EL (cell line): ENCODE measurements at regions not wholly inside any gene's neighbourhood (a gene's known extent, or its start where the extent isn't known, plus 50 kb on each side); places are given as distances from the start of the nearest gene placed in this dataset.

Experiments used
- DNase-seq: peaks from one replicate; pipeline ENCODE4 v3.0.0-alpha.2; 2016

DNA sequence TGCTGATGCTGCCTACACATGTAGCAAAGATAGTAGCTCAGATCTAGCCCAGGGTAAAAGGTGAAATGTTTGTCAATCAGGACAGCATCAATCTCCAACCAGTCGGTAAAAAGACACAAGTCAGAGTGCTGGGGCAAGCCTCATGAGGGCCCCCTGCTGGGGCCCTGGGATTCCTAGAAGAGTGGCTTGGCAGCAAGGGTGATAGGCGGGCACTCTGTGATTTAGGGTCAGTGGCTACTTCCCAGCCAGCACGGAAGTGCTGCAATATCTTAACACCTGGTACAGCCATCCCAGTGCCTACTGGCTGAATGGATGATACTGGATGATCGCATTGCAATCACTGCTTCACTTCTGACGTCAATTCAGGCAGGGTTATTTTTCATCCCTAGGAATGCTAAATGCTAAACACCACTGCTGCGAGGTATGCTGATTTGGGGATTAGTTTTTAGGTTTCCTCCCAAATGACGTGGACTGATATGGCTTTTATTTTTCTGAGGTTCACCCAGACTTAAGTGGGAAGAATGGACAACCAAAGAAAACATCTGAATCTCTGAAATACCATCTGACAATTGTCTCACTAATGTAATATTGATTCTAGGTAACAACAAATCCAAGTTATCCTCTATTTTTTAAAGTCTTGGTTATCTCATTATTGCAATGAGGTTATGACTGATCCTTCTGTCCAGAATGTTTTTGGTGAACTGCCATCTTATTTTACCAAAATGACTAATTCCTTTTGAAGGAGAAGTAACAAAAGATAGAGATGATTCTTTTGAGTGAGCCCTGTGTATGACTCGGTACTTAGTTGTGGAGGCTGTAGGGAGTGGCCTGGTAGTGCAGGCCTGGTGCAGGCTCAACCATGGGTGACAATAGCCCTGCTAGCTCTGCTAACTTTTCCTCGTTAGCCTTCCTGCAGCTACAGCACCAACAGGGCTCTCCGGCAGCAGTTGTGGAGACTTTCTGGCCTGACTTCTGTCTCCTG is 432.5 kb downstream of the FGF9 start:
- DNase-seq: no peak

DNA sequence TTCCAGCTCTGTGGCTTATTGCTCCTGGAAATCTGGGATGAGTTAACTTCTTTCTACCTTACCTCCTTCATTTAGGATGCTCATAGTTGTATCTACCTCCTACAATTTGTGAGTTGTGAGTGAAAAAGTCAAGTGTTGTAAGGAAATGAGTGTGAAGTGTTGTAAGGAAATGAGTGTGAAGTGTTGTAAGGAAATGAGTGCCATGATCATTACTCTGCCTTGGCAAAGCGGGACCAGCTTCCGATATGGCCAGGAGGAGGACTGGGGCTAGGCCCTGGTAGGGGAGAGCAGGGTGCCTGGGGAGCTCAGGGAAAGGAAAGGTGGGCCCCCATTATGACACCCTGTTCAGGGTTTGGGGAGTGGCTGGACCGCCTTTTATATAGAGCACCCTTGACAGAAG is 435.2 kb downstream of the FGF9 start:
- DNase-seq: no peak

DNA sequence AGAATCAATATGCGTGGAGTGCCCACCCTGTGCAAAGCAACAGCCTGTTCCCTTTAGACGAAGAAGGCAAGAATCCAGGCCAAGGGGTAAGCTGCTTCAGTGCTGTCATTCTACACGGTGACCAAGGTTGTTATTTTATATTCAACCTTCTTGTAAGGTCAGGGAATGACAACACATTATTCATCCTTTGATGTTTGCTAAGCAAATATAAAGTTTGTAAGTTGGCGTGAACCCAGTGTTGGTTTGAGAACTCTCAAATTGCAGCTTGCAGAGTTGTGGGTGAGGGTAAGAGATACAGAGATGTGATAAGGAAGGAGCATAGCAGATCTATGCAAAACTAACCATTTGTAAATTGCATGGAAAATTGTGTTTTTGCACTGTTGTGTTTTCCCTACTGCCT is 436.7 kb downstream of the FGF9 start:
- no peak for DNase-seq

DNA sequence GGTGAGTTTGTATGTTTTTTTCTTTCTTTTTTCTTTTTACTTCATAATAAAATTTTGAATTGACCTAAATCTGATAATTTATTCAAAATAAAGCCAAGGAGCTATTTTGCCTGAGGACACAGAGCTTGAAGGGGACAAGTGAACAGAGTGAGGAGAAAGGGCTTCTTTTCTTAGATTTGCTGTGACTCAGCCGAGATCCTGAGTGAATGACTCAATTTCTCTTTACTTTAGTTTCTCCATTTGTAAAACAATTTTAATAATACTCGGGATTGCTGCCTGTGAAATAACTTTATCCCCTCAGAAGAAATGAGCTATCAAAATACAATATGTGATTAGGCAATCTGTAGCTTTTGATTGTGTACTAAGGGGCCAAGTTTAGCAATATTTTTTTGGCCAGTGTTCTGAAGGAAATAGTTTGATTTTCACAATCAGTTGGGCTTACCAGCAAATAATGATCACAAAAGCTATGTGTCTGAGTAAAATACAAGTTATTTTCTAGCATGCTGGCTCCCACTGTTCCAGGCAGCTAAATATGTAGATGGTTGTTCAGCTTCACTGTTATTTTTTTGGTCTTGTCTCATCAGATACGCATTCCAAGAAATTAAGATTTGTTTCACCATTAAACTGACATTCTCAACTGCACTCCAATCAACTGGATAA is 437.5 kb downstream of the FGF9 start:
- DNase-seq: no peak

DNA sequence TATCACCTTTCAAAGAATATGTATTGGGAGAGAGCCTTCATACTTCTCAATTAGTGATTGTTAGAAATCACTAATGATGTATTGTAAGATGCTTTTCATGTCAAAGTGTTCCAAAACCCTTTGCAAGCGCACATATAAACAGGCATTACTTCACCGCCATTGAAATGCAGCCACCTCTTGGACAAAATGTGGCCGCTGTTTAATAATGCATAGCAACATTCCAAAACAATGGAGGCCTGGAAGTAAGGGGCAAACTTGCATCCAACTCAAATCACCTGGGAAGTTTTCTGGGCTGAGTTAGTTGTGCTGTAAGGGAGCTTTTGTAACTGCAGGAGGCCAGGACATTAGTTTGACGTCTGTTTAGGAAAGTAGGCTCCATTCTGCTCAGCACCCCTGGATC is 438.1 kb downstream of the FGF9 start:
- DNase-seq: no peak

DNA sequence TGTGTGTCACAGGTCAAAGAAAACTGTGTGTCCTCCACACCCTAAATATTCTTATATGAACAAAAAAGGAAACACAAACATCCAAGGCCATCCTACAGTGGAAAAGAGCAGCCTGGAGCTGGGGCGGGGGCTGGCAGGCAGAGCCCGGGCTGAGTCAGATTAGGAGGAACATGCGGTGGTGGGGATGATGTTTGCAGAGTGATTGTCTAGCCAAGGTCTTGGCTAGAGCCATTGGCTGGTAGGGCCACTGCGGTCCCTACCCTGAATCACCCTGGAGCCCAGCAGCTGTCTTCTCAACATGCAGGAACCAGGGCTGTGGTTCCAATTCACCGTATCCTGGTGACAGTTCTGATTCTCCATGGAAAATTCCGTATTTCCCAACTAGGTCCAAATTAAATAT is 439.5 kb downstream of the FGF9 start:
- no peak for DNase-seq

DNA sequence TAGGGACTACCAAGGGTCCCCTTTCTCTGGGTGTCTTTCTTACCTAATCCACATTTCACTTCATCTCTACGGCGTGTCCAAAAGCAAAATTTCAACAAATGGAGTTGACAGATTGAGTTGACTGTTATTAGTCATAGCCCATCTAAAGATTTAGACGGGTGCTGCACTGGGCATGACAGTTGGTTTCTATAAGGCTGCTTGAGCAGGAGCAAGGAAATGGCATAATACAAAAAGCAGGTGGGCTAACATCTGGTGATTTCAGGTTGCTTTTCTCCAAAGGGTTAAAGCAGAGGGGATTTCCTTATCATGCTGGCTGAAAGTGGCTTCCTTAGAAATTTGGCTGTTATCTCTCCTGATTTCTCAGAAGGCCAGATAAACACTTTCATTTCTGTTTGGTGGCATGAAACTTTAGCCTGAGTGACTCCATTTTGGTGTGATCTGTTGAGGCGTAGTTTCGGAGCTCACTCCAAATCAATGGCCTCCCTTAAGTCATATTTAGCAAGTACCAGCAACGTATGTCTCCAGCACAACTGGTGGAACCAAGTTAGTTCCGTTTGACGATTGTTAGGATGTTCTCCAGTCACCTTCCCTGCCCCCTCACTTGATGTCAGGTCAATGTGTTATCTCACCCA is 440.4 kb downstream of the FGF9 start:
- DNase-seq: no peak

DNA sequence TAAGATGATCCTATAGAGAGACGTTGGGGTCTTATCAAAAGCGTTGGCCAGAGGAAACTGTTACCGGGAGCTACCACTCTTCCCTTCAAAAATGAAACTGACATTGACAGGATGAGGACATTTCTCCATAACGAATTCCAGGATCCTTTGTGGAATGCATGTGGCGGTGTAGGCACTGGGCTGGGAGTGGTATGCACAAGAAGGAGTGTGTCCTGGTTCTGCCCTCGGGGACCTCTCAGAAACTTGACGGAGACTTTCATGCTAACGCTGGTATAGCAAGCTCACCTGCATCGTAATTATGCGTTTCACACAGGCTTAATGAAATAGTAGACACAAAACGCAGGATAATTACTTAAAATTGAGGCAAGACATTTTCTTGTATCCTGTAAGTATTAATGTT is 441.1 kb downstream of the FGF9 start:
- DNase-seq: no peak

DNA sequence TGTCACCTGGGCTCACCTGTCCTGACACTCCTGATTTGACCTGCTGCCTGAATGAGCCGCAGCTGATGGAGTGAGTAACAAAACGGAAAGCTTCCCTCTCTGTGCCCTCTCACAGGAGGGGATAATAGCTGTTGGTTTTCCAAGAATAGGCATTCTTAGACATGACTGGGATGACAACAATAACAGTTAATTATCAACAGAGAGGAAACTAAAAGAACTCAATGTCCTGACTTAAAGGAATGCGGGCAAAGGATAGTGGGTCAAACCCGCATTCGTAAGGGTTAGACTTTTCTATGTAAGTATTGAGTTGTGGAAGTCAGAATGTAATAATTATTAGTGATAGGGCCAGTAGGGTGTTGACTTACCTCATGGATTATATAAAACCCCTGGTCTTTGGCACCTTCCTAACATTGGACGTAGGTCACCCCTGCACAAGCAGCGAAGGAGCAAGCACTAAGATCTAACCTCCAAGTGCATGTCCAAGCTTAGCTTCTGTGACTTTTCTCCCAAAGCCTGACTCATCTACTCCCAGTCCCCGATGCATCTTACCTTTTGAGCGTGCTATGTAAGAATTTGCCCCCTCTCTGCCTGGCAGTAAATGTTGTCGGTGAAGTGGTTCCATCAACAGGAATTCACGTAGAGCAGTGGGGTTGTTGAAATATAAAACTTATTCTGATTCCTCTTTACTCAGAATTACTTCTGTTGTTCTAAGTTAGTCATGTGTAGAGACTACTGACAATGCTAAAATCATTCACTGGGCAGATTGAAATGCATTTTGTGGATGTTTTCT is 442.3 kb downstream of the FGF9 start:
- DNase-seq: no peak

DNA sequence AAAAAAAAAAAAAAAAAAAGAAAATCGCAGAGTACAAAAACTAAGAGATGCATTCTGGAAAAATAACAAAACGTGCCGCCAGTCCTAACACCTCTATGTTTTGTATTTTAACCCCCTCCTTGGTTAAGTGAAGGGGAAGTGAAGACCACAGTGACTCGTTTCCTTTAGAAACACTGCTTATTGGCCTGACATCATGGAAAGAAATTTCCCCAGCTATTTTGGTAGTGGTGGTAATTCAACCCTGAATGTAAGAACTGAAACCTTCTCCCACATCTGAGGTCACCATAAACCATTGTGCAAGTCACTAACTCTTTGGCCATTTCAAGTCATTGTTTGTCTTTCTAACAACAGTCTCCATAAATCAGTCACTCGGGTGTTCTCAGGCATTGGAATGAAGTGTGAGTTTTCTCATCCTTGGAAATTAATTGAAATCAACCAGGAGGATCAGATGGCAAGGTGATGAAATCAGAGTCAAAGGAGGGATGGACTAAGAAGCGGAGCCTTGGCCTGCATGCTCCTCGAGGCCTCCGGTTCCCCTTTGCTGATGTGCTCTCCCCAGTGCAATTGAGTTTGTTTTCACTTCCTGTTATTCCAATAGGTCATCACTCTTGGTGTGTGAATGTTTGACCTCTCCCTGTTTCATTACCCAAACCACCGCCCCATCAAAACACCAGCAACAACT is 443.9 kb downstream of the FGF9 start:
- no peak for DNase-seq

DNA sequence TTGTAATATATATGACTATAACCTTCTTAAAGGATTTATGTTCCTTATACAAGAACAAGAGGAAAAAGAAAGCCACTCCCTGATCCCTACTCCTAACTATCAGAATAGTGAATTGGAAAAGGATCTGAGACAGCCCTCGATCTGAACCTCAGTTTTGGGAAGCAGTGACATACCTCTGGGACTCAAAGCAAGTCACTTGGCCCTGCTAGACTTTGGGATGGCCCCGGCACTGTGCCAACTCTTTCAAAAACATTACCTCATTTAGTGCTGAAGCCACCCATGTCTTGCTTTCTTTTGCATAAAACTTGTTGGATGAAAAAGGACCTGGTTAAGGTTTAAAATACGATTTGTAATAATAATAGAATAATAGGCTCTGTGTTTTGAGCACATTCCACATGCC is 447.3 kb downstream of the FGF9 start:
- DNase-seq: no peak

DNA sequence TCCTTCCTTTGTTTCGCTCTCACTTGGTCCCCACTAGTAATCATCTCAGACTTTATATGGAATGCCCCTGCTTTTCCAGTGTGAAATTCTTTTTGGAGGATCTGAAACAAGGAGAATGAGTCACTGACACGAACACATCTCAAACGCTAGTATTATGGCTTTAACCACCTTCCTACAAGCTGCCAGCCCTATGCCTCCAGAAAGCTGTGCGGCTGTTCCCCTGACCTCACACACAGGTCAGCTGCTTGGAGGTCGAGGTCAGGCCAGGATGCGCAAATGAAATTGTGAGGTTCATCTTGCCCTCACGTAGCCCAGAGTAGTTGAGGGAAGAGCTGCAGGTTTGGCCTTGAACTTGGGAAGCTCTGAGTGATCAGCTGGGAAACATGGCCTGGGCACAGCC is 449.8 kb downstream of the FGF9 start:
- DNase-seq: no peak

DNA sequence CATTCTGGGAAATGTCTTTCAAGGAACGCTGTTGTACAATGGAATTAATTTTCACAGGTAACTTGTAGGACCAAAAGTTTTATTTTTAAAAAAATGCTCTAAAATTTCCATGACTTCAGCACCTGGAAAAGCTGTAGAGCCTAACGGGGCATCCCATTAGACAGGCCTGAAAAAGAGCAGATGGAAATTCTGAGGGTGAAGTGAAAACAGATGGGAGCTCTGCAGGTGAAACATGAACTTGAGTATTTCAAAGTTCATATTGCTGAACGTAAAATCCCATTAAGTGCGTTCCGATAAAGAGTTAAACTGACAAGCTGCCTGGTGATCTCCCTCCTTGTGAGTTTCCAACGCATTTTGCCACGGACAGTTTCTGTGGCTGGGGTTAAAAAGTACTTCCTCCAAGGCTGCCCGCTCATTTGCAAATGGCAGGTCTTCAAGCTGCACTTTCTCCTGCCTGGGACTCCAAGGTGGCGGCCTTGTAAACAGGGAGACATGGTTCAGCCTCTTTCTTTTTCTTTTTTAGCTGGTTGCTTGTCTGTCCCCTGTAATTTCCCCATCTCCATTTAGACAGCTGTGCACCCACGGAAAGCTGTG is 450.4 kb downstream of the FGF9 start:
- DNase-seq: no peak

DNA sequence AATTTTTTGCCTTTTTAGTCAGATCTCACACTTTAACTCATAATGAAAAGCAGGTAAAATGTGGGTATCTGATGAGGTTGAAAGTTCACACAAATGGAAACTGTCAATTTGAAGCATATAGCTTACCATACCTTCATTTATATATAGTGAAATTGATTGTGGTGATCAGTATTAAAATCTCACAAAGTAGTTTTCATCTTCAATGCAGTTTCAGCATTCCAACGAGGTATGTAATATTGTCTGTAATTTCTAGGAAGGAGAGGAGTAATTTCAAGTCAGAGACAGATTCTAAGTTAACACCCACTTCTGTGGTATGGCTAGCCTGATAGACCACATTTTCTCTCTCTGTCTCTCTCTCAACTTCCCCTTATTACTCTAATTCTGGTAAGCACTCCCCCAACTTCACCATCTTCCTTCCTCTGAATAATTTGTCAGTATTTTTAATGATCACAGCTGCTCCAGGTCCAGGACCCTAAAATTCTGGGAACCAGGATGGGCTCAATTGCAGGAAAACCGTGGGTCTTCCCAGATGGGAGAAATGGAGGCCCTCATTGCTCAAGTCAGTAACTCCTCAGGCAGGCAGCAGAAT is 455.7 kb downstream of the FGF9 start:
- DNase-seq: no peak

DNA sequence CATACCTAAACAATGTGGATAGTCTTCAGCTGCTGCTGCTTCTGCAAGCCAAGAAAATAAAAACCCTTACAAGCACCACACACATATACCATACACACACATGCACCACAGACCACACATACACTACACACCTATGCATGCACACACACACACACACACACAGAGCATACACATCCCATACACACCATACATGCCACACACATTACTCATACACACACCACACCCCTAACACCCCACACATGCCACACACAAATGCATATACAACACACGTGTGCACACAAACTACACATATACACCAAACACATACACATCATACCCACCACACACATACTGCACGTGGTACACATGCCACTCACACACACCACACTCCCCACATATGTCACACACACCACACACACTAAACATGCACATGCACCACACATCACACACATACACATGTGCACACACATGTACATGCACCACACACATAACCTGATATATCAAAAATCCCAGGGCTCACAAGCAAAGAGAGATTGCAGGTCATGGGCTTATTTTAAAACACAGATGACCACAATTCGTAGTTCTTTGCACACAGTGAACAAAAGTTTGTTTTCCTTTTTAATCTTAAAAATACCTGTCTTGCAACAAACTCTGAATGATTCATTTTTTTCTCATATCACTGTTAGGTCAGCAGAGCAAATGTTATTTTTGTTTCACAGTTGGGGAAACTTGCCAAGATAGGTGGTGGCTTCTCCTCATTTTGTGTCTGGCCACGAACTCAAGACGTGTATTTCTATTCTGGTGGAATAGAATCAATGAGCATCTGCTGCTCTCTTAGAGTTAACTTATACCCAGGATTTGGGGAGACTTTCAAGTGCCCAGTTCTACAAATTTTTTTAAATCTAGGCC is 456.6 kb downstream of the FGF9 start:
- DNase-seq: no peak

DNA sequence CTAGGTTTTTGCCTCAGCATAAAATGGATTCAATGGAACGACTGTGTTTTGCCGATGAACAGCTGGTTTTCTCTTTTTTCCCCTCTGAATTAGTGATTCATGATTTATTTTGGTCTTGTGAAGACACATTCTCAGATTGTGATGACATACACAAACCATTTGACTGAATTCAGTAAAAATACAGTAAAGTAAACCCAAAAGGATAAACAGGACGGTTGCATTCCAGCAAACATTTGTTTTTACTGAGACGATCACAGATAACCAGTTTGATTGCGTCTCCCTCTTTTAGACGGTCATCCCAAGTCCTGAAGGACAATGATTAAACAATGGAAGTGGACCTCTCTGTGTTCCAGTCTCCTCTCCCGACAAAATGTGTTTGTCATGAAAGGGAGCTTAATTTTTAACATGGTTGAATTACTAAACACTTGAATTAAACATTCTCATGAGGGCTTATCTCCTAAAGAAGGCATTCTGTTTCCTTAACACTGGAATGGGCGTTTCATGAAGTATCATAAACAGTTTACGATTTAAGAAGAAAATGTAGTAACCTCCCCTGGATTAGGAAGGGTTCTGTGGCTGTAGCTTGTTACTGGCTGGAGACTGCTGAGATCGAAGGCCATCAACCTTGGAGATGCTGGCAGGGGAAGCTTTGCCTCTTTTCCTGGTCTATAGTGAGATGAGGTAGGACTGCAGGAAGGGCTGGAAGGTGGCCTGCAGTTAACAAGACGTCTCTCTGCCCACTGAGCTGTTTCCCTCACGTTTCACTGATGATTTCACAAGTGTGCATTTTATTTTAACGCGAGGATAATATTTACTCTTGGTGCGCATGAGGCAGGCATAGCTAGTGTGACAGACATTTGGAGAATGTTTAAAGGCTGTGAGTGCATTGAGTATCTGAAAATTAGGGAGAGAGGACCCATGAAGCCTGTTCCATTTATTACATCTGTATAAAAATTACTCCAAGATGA is 457.9 kb downstream of the FGF9 start:
- DNase-seq: no peak

DNA sequence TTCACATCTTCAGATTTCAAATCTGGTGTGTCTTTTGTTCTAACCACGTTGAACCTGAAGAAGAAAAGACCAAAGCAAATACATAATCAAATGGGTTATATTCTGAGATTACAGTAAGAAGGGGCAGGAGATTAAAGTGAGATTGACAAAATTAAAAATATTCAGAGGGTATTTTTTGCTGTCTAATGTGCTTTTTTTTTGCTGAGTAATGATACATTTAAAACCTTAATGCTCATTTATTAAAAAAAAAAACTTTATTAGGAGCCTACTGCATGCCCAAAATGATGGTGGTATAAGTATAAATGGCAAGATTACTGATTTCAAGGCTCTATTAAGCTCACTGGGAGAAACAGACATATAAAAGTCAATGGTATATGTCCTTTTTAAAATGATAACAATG is 459.4 kb downstream of the FGF9 start:
- no peak for DNase-seq

DNA sequence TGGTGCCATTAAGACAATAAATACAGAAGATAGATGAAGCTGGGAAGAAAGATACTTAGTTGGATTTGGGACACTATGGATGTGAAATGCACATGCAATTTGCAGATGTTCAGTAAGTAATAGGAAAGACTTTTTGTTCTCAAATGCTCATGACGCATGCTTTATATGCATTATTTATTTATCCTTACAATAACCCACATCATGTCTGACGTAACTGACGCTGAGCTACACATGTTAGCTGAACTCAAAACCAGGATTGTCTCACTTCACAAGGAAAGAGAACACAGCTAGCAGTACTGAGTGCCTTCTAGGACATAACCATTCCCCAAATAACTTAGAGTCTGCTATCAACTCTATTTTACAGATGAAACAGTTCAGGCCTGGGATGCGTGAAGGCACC is 463.4 kb downstream of the FGF9 start:
- no peak for DNase-seq

DNA sequence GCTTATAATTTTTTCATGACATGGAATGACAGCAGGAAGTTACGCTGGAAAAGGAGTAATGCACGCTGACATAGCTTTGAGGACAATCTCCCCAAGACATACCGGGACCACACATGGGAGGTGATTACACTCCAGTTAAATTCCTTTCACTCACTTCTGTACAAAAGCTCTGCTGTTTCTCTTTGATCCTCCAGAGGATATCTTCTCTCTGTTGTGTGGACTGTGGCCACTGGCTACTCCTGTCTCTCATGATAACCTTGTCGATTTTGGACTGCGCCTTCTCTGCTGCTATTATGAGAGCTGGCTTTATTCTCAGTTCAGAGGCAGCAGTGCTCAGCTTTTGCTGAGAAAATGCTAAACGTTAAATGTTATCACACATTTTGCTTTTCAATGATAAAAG is 464.6 kb downstream of the FGF9 start:
- DNase-seq: no peak
